K562 (cell line): ENCODE measurements at regions not wholly inside any gene's neighbourhood (a gene's known extent, or its start where the extent isn't known, plus 50 kb on each side); places are given as distances from the start of the nearest gene placed in this dataset.

Experiments used
- ATAC-seq: fragments of 200-7000 bp; cut with Tn5 transposase; 3 replicates; pipeline ENCODE4 v1.9.1; 2020; ENCODE audit warnings: moderate library complexity
- BruUV-seq: library from RNA; stranded (reverse); fragments of 400-500 nt; replicated peaks from 2 replicates; lab custom pipeline; 2021; lab: Mats Ljungman, UMichigan
- CTCF ChIA-PET: fragments of 300-600 bp; formaldehyde crosslinking; extraction: SDS; loops from one replicate; lab custom pipeline; 2021; ENCODE audit warnings: low intra/inter-chr PET ratio; lab: Yijun Ruan, JAX
- POLR2A ChIA-PET: fragments of 300-600, 350-650 bp; sonication (Branson Sonifier 250); formaldehyde crosslinking; extraction: SDS; loops from one replicate; lab custom pipeline; 2021; ENCODE audit warnings: antibody characterized with exemption, inconsistent platforms; lab: Yijun Ruan, JAX
- DNase-seq, 4 experiments: peaks; one replicate each; pipeline versions ENCODE4 v3.0.0 to v3.0.0-alpha.2; 2011 to 2018; ENCODE audit warnings: low spot score in 3 of 4, mixed read lengths in 3 of 4; ENCODE audit errors: extremely low read depth in 1 of 4
- FAIRE-seq: peaks from 2 replicates; lab custom pipeline; 2011; peaks lifted over from hg19 to GRCh38; lab: Jason Lieb, UNC
- H2AFZ ChIP-seq: 2 replicates; pipeline ENCODE4 v1.6.0; 2011; ENCODE audit warnings: low read depth, low read length, control low read depth, inconsistent platforms
- H3K27ac ChIP-seq: fragments of 200-600 bp; 3 replicates; pipeline ENCODE4 v1.8.0; 2011; ENCODE audit warnings: low read depth, mild to moderate bottlenecking, control low read depth, inconsistent platforms, low read length, moderate library complexity, mixed read lengths; ENCODE audit errors: extremely low read depth
- H3K27me3 ChIP-seq, 2 experiments: fragments of 300-600 bp in 1 of 2; 2 replicates in 1 of 2; 3 replicates in 1 of 2; pipeline versions ENCODE4 v1.6.0 to v1.8.0; 2011; ENCODE audit warnings: inconsistent platforms in 2 of 2, low read length in 2 of 2, mild to moderate bottlenecking in 1 of 2, mixed read lengths in 1 of 2, moderate library complexity in 1 of 2; ENCODE audit not compliant: control insufficient read depth in 2 of 2, insufficient read depth in 2 of 2
- H3K36me3 ChIP-seq: fragments of 300-600 bp; 3 replicates; pipeline ENCODE4 v1.8.0; 2011; ENCODE audit warnings: mild to moderate bottlenecking, low read length, inconsistent platforms; ENCODE audit not compliant: control insufficient read depth, insufficient read depth
- H3K4me1 ChIP-seq, 2 experiments: fragments of 200-600 bp in 1 of 2; replicated peaks in 1 of 2; 2 replicates in 1 of 2; 3 replicates in 1 of 2; pipeline versions ENCODE4 v1.5.1 to v1.8.0; 2011; ENCODE audit warnings: inconsistent platforms in 2 of 2, low read length in 2 of 2, mild to moderate bottlenecking in 1 of 2, mixed read lengths in 1 of 2, moderate library complexity in 1 of 2; ENCODE audit not compliant: control insufficient read depth in 2 of 2, insufficient read depth in 2 of 2
- H3K4me2 ChIP-seq: 2 replicates; pipeline ENCODE4 v1.6.1; 2011; ENCODE audit warnings: low read length, control low read depth, inconsistent platforms, mixed read lengths; ENCODE audit not compliant: insufficient read depth
- H3K4me3 ChIP-seq: fragments of 200-600 bp; sonication (generic), shearing (Covaris generic); 2 replicates; pipeline ENCODE4 v1.5.1; 2016; ENCODE audit warnings: control low read depth, inconsistent platforms
- H3K79me2 ChIP-seq: fragments of 200-600 bp; 3 replicates; pipeline ENCODE4 v1.8.0; 2011; ENCODE audit warnings: low read length, inconsistent platforms; ENCODE audit not compliant: control insufficient read depth, insufficient read depth
- H3K9ac ChIP-seq, 2 experiments: 2 replicates each; pipeline versions ENCODE4 v1.6.0 to v1.6.1; 2011; ENCODE audit warnings: low read depth in 2 of 2, low read length in 2 of 2, control low read depth in 1 of 2, inconsistent platforms in 1 of 2, mild to moderate bottlenecking in 1 of 2, mixed read lengths in 1 of 2; ENCODE audit not compliant: insufficient read depth in 1 of 2
- H3K9me1 ChIP-seq: one replicate; pipeline ENCODE4 v1.6.0; 2011; ENCODE audit warnings: inconsistent platforms, mild to moderate bottlenecking, low read length, moderate library complexity; ENCODE audit not compliant: control insufficient read depth, insufficient read depth
- H3K9me3 ChIP-seq: replicated peaks from 2 replicates; pipeline ENCODE4 v1.5.1; 2011; ENCODE audit warnings: low read depth, low read length, inconsistent platforms; ENCODE audit not compliant: control insufficient read depth, insufficient read depth
- H4K20me1 ChIP-seq: replicated peaks from 2 replicates; pipeline ENCODE4 v1.6.1; 2011; ENCODE audit warnings: low read length, inconsistent platforms, mixed read lengths; ENCODE audit not compliant: control insufficient read depth, insufficient read depth
- PML ChIP-seq: IDR thresholded peaks from 2 replicates; pipeline ENCODE4 v1.6.1; 2012; ENCODE audit warnings: low read length, inconsistent platforms
- RAD21 ChIP-seq, 2 experiments: fragments of 250-450 bp in 1 of 2; fragments of 450-650 bp in 1 of 2; sonication (Bioruptor Pico) in 1 of 2; formaldehyde crosslinking in 1 of 2; IDR thresholded peaks in 1 of 2; conservative IDR thresholded peaks in 1 of 2; 2 replicates each; pipeline versions ENCODE4 v1.4.0 to v1.8.0; 2020 to 2022; ENCODE audit warnings: mild to moderate bottlenecking in 2 of 2, moderate library complexity in 1 of 2
- RBM39 ChIP-seq: fragments of 200-400 bp; formaldehyde crosslinking; optimal IDR thresholded peaks from 2 replicates; pipeline ENCODE3; 2018; ENCODE audit warnings: low read depth, low read length
- TFAP4 ChIP-seq: sonication (generic); formaldehyde crosslinking; IDR thresholded peaks from 2 replicates; pipeline ENCODE4 v1.8.0; 2022; ENCODE audit warnings: missing genetic modification reagents, mild to moderate bottlenecking, moderate library complexity, borderline replicate concordance
- WGBS: fragments of 100-300 bp; shearing (Covaris generic); methylation state at CpG from one replicate; pipeline ENCODE4 v1.1.6; 2016; ENCODE audit warnings: low coverage, mixed read lengths; ENCODE audit not compliant: insufficient coverage; ENCODE audit errors: missing lambda C conversion rate; 5-methylcytosine and 5-hydroxymethylcytosine counted together
- in situ Hi-C: fragments of 300-500 bp; cut with MboI; formaldehyde crosslinking; loops from 4 replicates; pipeline ENCODE4 v1.15.0; 2018; ENCODE audit warnings: inconsistent platforms, mixed read lengths
- intact Hi-C: fragments of 100-400 bp; cut with micrococcal nuclease; formaldehyde crosslinking; loops from 2 replicates; pipeline ENCODE4 v1.14.2; 2022
- TF ChIP-seq, protein P1 (sequence below), 3 experiments: IDR thresholded peaks in 2 of 3; conservative IDR thresholded peaks in 1 of 3; 2 replicates each; pipeline ENCODE4 v1.5.1; 2011 to 2012; ENCODE audit warnings: low read length in 3 of 3, mild to moderate bottlenecking in 3 of 3, control low read depth in 2 of 3, improper control_type of control experiment in 1 of 3, inconsistent platforms in 1 of 3, low read depth in 1 of 3, mixed read lengths in 1 of 3, moderate library complexity in 1 of 3; ENCODE audit not compliant: insufficient read depth in 2 of 3

DNA sequence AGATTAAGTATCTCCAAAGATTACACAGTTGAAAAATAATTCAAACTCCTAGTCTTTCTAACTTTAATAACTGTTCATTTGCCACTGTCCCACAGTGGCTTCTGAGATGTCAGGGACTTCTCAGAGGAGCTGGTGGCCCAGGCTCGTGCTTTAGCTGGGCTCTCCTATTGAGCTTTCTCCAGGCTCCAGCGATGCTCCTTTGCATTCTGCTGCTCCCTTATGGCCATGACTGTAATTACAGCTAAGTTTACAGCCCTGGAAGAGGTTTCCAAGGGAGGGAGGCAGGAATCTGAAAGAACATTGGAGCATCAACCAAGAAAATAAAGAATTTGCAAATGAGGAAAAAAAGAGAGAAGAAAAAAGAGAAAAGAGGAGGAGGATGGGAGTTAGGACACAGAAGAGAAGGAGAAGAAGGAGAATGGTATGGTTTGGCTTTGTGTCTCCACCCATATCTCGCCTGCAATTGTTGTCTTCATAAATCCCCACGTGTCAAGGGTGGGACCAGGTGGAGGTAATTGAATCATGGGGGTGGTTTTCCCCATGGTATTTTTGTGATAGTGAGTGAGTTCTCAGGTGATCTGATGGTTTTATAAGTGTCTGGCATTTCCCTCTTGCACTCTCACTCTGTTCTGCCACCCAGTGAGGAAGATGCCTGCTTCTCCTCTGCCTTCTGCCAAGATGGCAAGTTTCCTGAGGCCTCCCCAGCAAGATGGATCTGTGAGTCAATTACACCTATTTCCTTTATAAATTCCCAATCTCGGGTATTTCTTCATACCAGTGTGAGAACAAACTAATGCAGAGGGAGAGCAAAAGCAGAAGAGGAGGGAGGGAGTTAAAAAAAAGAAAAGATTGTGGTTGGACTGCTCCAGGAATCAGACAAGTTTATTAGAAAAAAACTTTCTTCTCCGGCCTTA lies 857.0 kb downstream of the KCNA4 start:
- Histone ChIP-seq H3K4me2 (no peak overlapping the region), H2AFZ (no peak overlapping the region), H3K27me3 (no peaks in the 10 kb centered on the region), H3K27ac (no peak overlapping the region), H3K9ac (no peak overlapping the region), H3K79me2 (no peaks in the 10 kb centered on the region), H3K4me3 (no peak overlapping the region), H3K4me1 (no peaks in the 10 kb centered on the region), H3K36me3 (no peaks in the 10 kb centered on the region), H4K20me1 (no peaks in the 10 kb centered on the region), H3K9me3 (no peaks in the 10 kb centered on the region; the same call in 1 of the 2 replicates), H3K9me1 (no peaks in the 10 kb centered on the region)
- TF ChIP-seq, protein P1, sequence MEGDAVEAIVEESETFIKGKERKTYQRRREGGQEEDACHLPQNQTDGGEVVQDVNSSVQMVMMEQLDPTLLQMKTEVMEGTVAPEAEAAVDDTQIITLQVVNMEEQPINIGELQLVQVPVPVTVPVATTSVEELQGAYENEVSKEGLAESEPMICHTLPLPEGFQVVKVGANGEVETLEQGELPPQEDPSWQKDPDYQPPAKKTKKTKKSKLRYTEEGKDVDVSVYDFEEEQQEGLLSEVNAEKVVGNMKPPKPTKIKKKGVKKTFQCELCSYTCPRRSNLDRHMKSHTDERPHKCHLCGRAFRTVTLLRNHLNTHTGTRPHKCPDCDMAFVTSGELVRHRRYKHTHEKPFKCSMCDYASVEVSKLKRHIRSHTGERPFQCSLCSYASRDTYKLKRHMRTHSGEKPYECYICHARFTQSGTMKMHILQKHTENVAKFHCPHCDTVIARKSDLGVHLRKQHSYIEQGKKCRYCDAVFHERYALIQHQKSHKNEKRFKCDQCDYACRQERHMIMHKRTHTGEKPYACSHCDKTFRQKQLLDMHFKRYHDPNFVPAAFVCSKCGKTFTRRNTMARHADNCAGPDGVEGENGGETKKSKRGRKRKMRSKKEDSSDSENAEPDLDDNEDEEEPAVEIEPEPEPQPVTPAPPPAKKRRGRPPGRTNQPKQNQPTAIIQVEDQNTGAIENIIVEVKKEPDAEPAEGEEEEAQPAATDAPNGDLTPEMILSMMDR (IDR thresholded peaks at IDR 0.05 in 2 of 3, conservative IDR thresholded peaks at IDR 0.05 in 1 of 3; ENCODE audit: insufficient read depth in 2 of 3, low read depth in 1 of 3, low read length in 3 of 3), result peak in 2 of 3 experiments; percentile 22 to 33; a peak in 1 of 6 replicates
- no peak for TF ChIP-seq PML
- TF ChIP-seq RBM39, result no peak
- peak in 1 of 2 experiments; percentile 33; a peak in 2 of 4 replicates for TF ChIP-seq RAD21 (CRISPR knock-in tag; conservative IDR thresholded peaks at IDR 0.05 in 1 of 2, IDR thresholded peaks at IDR 0.05 in 1 of 2)
- TF ChIP-seq TFAP4 (CRISPR knock-in tag), result no peak
- in situ Hi-C loops, result no loop called here
- POLR2A ChIA-PET, result no interaction called here
- intact Hi-C loops, result loop anchor here (5.0 kb wide), 1 partner anchor 1463 kb away; no protein-coding TSS in a partner anchor
- WGBS, result 0% methylated on average over 6 of the region's 6 CpGs
- no TSS peak for BruUV-seq
- DNase-seq (peak; percentile 6 to 12 (median 9)), ATAC-seq (0 out of 3 replicates have a peak, but pooled peaks have one; percentile 33), FAIRE-seq (no peak)
- CTCF ChIA-PET, result no interaction called here
